ENCODE measurements at regions not wholly inside any gene's neighbourhood (a gene's known extent, or its start where the extent isn't known, plus 50 kb on each side); places are given as distances from the start of the nearest gene placed in this dataset.

DNA sequence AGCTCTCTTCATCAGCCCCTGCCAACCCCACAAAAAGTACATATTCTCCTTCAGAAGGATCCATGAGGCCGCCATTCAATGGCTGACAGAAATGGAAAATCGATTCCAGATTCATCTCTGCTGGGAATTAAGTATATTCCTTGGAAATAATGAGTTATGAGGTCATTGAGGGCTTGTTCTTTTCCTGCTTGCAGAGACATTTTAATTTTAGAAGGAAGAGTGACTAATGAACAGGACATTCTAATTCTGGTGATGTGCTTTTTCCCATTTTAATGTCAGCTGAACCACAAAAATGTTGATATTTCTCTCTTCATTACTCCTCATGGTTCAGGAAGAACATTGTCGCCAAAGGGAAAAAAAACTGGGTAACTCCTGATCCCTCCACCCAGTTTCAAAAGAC lies 314.0 kb downstream of the PIK3R1 start:
- Histone ChIP-seq H3K4me3 (no peak overlapping the region), H3K36me3 (no peaks in the 10 kb centered on the region), H3K27ac (no peak overlapping the region), H3K27me3 (ENCODE audit: low read depth) (no peaks in the 10 kb centered on the region), H3K9me3 (no peaks in the 10 kb centered on the region), H3K4me1 (peaks cover 15% of the 10 kb centered on the region)
- TF ChIP-seq, protein P1, sequence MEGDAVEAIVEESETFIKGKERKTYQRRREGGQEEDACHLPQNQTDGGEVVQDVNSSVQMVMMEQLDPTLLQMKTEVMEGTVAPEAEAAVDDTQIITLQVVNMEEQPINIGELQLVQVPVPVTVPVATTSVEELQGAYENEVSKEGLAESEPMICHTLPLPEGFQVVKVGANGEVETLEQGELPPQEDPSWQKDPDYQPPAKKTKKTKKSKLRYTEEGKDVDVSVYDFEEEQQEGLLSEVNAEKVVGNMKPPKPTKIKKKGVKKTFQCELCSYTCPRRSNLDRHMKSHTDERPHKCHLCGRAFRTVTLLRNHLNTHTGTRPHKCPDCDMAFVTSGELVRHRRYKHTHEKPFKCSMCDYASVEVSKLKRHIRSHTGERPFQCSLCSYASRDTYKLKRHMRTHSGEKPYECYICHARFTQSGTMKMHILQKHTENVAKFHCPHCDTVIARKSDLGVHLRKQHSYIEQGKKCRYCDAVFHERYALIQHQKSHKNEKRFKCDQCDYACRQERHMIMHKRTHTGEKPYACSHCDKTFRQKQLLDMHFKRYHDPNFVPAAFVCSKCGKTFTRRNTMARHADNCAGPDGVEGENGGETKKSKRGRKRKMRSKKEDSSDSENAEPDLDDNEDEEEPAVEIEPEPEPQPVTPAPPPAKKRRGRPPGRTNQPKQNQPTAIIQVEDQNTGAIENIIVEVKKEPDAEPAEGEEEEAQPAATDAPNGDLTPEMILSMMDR (IDR thresholded peaks at IDR 0.05) = no peak
- ATAC-seq = no peak
- intact Hi-C loops (cut with DNase I) = no loop called here
- no peak for DNase-seq

DNA sequence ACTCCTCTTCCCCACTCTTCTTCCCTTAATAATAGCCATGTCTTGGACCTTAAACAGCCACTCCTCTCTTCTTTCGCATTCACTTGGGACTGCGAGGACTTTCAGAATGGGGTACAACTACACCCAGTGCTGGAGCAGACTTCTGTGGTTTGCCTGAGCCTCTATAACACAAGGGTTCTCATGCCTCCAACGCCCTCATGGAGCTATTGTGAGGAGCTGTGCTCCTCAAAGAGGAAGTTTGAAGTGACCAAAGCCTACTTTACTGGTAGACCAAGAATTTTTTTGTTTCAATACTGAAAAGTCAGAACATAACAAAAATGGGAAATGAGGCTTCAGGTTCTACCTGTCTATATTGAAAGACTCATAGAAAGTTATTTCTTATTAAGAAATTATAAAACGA lies 316.4 kb downstream of the PIK3R1 start:
- DNase-seq = no peak
- peaks cover 15% of the 10 kb centered on the region for H3K4me1 ChIP-seq
- H3K36me3 ChIP-seq = no peaks in the 10 kb centered on the region
- H3K27ac ChIP-seq = no peak overlapping the region
- intact Hi-C loops (cut with DNase I) = no loop called here
- no peak for ATAC-seq
- no peak overlapping the region for H3K4me3 ChIP-seq
- H3K27me3 ChIP-seq (ENCODE audit: low read depth) = no peaks in the 10 kb centered on the region
- TF ChIP-seq, protein P1 (IDR thresholded peaks at IDR 0.05) = no peak
- H3K9me3 ChIP-seq = no peaks in the 10 kb centered on the region

DNA sequence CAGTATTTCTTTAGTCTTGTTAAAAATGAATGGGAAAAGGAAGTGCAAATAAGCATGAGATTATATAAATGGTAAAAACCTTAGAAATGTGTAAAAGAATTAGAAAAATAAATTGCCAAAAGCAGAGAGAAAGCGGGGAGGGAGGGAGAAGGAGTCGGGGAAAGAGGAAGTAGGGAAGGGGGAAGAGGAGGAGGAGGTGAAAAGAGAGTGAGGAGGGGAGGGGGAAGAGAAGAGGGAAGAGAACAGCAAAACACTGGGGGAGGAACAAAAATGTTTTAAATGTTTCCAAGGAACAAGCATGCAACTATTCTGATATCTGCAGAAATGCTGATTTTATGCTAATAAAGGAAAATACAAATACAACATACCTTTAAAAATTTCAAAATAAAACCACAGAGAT lies 317.5 kb downstream of the PIK3R1 start:
- Histone ChIP-seq H3K4me3 (no peak overlapping the region), H3K27me3 (ENCODE audit: low read depth) (no peaks in the 10 kb centered on the region), H3K27ac (no peak overlapping the region), H3K4me1 (peaks cover 15% of the 10 kb centered on the region), H3K36me3 (no peaks in the 10 kb centered on the region), H3K9me3 (no peaks in the 10 kb centered on the region)
- intact Hi-C loops (cut with DNase I) = no loop called here
- DNase-seq (no peak), ATAC-seq (no peak)
- TF ChIP-seq, protein P1 (IDR thresholded peaks at IDR 0.05) = no peak

GRCh38 chr5:68533571-68534084 lies 318.1 kb downstream of the PIK3R1 start:
- no peak for ATAC-seq
- H3K36me3 ChIP-seq = no peaks in the 10 kb centered on the region
- intact Hi-C loops (cut with DNase I) = no loop called here
- H3K4me1 ChIP-seq = peaks cover 15% of the 10 kb centered on the region
- TF ChIP-seq, protein P1 (IDR thresholded peaks at IDR 0.05) = no peak
- H3K27me3 ChIP-seq (ENCODE audit: low read depth) = no peaks in the 10 kb centered on the region
- no peak overlapping the region for H3K27ac ChIP-seq
- DNase-seq = no peak
- no peak overlapping the region for H3K4me3 ChIP-seq
- H3K9me3 ChIP-seq = no peaks in the 10 kb centered on the region

- H3K36me3 ChIP-seq = no peaks in the 10 kb centered on the region
- H3K4me1 ChIP-seq = peaks cover 15% of the 10 kb centered on the region
- DNase-seq = no peak
- ATAC-seq = no peak
- intact Hi-C loops (cut with DNase I) = no loop called here
- TF ChIP-seq, protein P1 (IDR thresholded peaks at IDR 0.05) = no peak
- no peaks in the 10 kb centered on the region for H3K9me3 ChIP-seq
- no peaks in the 10 kb centered on the region for H3K27me3 ChIP-seq (ENCODE audit: low read depth)
- H3K27ac ChIP-seq = no peak overlapping the region
- no peak overlapping the region for H3K4me3 ChIP-seq
Measured at GRCh38 chr5:68534131-68534940, 318.8 kb downstream of the PIK3R1 start.

All from lower lobe of right lung (tissue), 2 donors.